H9 (cell line): ENCODE measurements at regions not wholly inside any gene's neighbourhood (a gene's known extent, or its start where the extent isn't known, plus 50 kb on each side); places are given as distances from the start of the nearest gene placed in this dataset.

Source experiments
- DNase-seq: peaks from one replicate; pipeline ENCODE4 v3.0.0-alpha.2; 2017
- H2AFZ ChIP-seq: one replicate; pipeline ENCODE4 v1.6.1; 2013; ENCODE audit warnings: mild to moderate bottlenecking, low read length, control low read depth, moderate library complexity
- H2AK5ac ChIP-seq: 2 replicates; pipeline ENCODE4 v1.6.1; 2013; ENCODE audit warnings: low read length, control low read depth, mixed read lengths; ENCODE audit not compliant: insufficient read length
- H2BK120ac ChIP-seq: one replicate; pipeline ENCODE4 v1.6.1; 2013; ENCODE audit warnings: low read depth, mild to moderate bottlenecking, low read length, control low read depth, inconsistent platforms; ENCODE audit not compliant: poor library complexity, severe bottlenecking
- H2BK12ac ChIP-seq: 2 replicates; pipeline ENCODE4 v1.6.1; 2013; ENCODE audit warnings: low read length, control low read depth, mixed read lengths, low read depth; ENCODE audit not compliant: insufficient read length
- H2BK15ac ChIP-seq: 2 replicates; pipeline ENCODE4 v1.6.1; 2013; ENCODE audit warnings: low read depth, low read length, control low read depth
- H2BK20ac ChIP-seq: one replicate; pipeline ENCODE4 v1.6.1; 2013; ENCODE audit warnings: low read depth, mild to moderate bottlenecking, low read length, control low read depth, inconsistent platforms; ENCODE audit not compliant: poor library complexity, severe bottlenecking
- H2BK5ac ChIP-seq: 2 replicates; pipeline ENCODE4 v1.6.1; 2013; ENCODE audit warnings: low read length, control low read depth, mixed read lengths; ENCODE audit not compliant: insufficient read length
- H3K14ac ChIP-seq: 2 replicates; pipeline ENCODE4 v1.6.1; 2013; ENCODE audit warnings: low read length, control low read depth; ENCODE audit not compliant: insufficient read depth
- H3K18ac ChIP-seq: 2 replicates; pipeline ENCODE4 v1.6.1; 2013; ENCODE audit warnings: low read depth, mild to moderate bottlenecking, mixed read lengths, low read length, control low read depth; ENCODE audit not compliant: insufficient read length
- H3K23ac ChIP-seq: 2 replicates; pipeline ENCODE4 v1.6.1; 2013; ENCODE audit warnings: low read length, control low read depth, mixed read lengths, low read depth; ENCODE audit not compliant: insufficient read length
- H3K23me2 ChIP-seq: 2 replicates; pipeline ENCODE4 v1.6.1; 2013; ENCODE audit warnings: low read depth, mild to moderate bottlenecking, mixed read lengths, low read length, control low read depth; ENCODE audit not compliant: insufficient read length, poor library complexity, severe bottlenecking
- H3K27ac ChIP-seq: 2 replicates; pipeline ENCODE4 v1.5.1; 2013; ENCODE audit warnings: low read length, control low read depth, mixed read lengths, low read depth; ENCODE audit not compliant: insufficient read length
- H3K27me3 ChIP-seq: 2 replicates; pipeline ENCODE4 v1.6.1; 2013; ENCODE audit warnings: low read length, control low read depth, inconsistent platforms; ENCODE audit not compliant: insufficient read depth
- H3K4ac ChIP-seq: 2 replicates; pipeline ENCODE4 v1.6.1; 2013; ENCODE audit warnings: low read depth, mild to moderate bottlenecking, control low read depth, inconsistent platforms, low read length, moderate library complexity
- H3K4me1 ChIP-seq: 2 replicates; pipeline ENCODE4 v1.6.1; 2013; ENCODE audit warnings: low read length, control low read depth, inconsistent platforms; ENCODE audit not compliant: insufficient read depth
- H3K4me2 ChIP-seq: 2 replicates; pipeline ENCODE4 v1.6.1; 2013; ENCODE audit warnings: low read length, control low read depth, mixed read lengths; ENCODE audit not compliant: insufficient read length, insufficient read depth
- H3K56ac ChIP-seq: 2 replicates; pipeline ENCODE4 v1.6.1; 2013; ENCODE audit warnings: low read depth, mild to moderate bottlenecking, mixed read lengths, low read length, control low read depth; ENCODE audit not compliant: insufficient read length
- H3K79me1 ChIP-seq: 2 replicates; pipeline ENCODE4 v1.6.1; 2013; ENCODE audit warnings: low read depth, mild to moderate bottlenecking, moderate library complexity, low read length, control low read depth, inconsistent platforms; ENCODE audit not compliant: insufficient read depth, poor library complexity, severe bottlenecking
- H3K79me2 ChIP-seq: 2 replicates; pipeline ENCODE4 v1.6.1; 2013; ENCODE audit warnings: low read length, control low read depth, inconsistent platforms; ENCODE audit not compliant: insufficient read depth
- H3K9ac ChIP-seq: 2 replicates; pipeline ENCODE4 v1.6.1; 2013; ENCODE audit warnings: low read length, control low read depth, mixed read lengths; ENCODE audit not compliant: insufficient read length; ENCODE audit errors: extremely low read depth
- H3K9me3 ChIP-seq: one replicate; pipeline ENCODE4 v1.6.1; 2013; ENCODE audit warnings: low read depth, low read length, inconsistent platforms; ENCODE audit not compliant: control insufficient read depth
- H3T11ph ChIP-seq: one replicate; pipeline ENCODE4 v1.6.1; 2013; ENCODE audit warnings: mild to moderate bottlenecking, low read length, control low read depth, inconsistent platforms
- H4K20me1 ChIP-seq: one replicate; pipeline ENCODE4 v1.6.1; 2013; ENCODE audit not compliant: control insufficient read depth, insufficient read length, insufficient read depth
- H4K5ac ChIP-seq: 2 replicates; pipeline ENCODE4 v1.6.1; 2013; ENCODE audit warnings: low read depth, mild to moderate bottlenecking, mixed read lengths, low read length, control low read depth; ENCODE audit not compliant: insufficient read length
- H4K8ac ChIP-seq: replicated peaks from 2 replicates; pipeline ENCODE4 v1.6.1; 2013; ENCODE audit warnings: low read length, control low read depth, mixed read lengths, low read depth; ENCODE audit not compliant: insufficient read length
- H4K91ac ChIP-seq: 2 replicates; pipeline ENCODE4 v1.6.1; 2013; ENCODE audit warnings: low read depth, mild to moderate bottlenecking, moderate library complexity, mixed read lengths, low read length, control low read depth; ENCODE audit not compliant: insufficient read length
- H3K27ac Mint-ChIP-seq, 3 experiments: 2 replicates in 2 of 3; 3 replicates in 1 of 3; pipeline ENCODE4 v1.8.0; 2020 to 2021; ENCODE audit warnings: mixed read lengths in 3 of 3, mild to moderate bottlenecking in 1 of 3, moderate library complexity in 1 of 3
- H3K27me3 Mint-ChIP-seq: 2 replicates; pipeline ENCODE4 v1.8.0; 2021; ENCODE audit warnings: low read depth, mild to moderate bottlenecking, moderate library complexity, mixed read lengths
- H3K36me3 Mint-ChIP-seq, 3 experiments: 2 replicates in 2 of 3; 3 replicates in 1 of 3; pipeline ENCODE4 v1.8.0; 2020 to 2021; ENCODE audit warnings: low read depth in 3 of 3, mixed read lengths in 3 of 3; ENCODE audit not compliant: insufficient read depth in 1 of 3
- H3K4me1 Mint-ChIP-seq, 2 experiments: 2 replicates each; pipeline ENCODE4 v1.8.0; 2020; ENCODE audit warnings: mixed read lengths in 2 of 2
- H3K4me3 Mint-ChIP-seq, 2 experiments: 2 replicates in 1 of 2; 3 replicates in 1 of 2; pipeline ENCODE4 v1.8.0; 2020 to 2021; ENCODE audit warnings: mild to moderate bottlenecking in 2 of 2, mixed read lengths in 2 of 2, moderate library complexity in 1 of 2
- H3K9me3 Mint-ChIP-seq, 2 experiments: 2 replicates in 1 of 2; 3 replicates in 1 of 2; pipeline ENCODE4 v1.8.0; 2020; ENCODE audit warnings: mild to moderate bottlenecking in 2 of 2, mixed read lengths in 2 of 2, moderate library complexity in 1 of 2
- WGBS: extraction: QIAGEN DNeasy Blood & Tissue Kit; methylation state at CpG from one replicate; pipeline ENCODE4 v1.1.7; 2013; ENCODE audit warnings: missing lambda C conversion rate, low lambda C conversion rate, mixed read lengths; ENCODE audit not compliant: insufficient read length; ENCODE audit errors: extremely low coverage; 5-methylcytosine and 5-hydroxymethylcytosine counted together
- TF ChIP-seq, protein P1 (sequence below): fragments of 200-600 bp; sonication (generic); conservative IDR thresholded peaks from 3 replicates; pipeline ENCODE4 v1.8.0; 2021; ENCODE audit warnings: antibody characterized with exemption, mild to moderate bottlenecking

DNA sequence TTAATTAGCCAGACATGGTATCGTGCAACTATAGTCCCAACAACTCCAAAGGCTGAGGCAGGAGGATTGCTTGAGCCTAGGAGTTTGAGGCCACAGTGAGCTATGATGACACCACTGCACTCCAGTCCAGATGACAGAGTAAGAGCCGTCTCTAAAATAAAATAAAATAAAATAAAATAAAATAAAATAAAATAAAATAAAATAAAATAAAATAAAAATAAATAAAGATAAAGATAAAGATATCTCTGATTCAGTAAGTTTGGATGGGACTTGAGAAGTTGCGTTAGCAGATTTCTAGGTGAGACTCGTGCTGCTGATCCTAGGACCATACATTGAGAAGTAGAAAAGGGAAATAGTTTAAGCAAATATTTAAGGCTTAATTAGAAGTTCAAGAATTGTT lies 254.8 kb upstream of the FAM241A start:
- Mint-ChIP-seq H3K4me3 (no peak overlapping the region), H3K36me3 (peaks cover 3 to 18% (median 3%) of the 10 kb centered on the region in 3 experiments; a peak in 5 of 7 replicates), H3K27ac (no peak overlapping the region), H3K27me3 (no peaks in the 10 kb centered on the region), H3K9me3 (peaks cover 8 to 15% of the 10 kb centered on the region in 2 experiments), H3K4me1 (no peaks in the 10 kb centered on the region)
- Histone ChIP-seq H2BK15ac (no peak overlapping the region), H3K23ac (no peak overlapping the region), H3K14ac (no peak overlapping the region), H4K20me1 (no peaks in the 10 kb centered on the region), H3K27me3 (no peaks in the 10 kb centered on the region), H2AFZ (no peak overlapping the region), H3K79me1 (no peaks in the 10 kb centered on the region), H2BK5ac (no peak overlapping the region), H4K91ac (no peak overlapping the region), H3K4ac (no peak overlapping the region), H3K4me1 (no peaks in the 10 kb centered on the region), H2AK5ac (no peak overlapping the region), H3K4me2 (no peak overlapping the region), H4K8ac (no peak overlapping the region), H3K56ac (no peak overlapping the region), H3K79me2 (no peaks in the 10 kb centered on the region), H3K18ac (no peak overlapping the region), H2BK120ac (no peak overlapping the region), H3K23me2 (no peaks in the 10 kb centered on the region), H3T11ph (no peak overlapping the region), H4K5ac (no peak overlapping the region), H3K9ac (no peak overlapping the region), H2BK12ac (no peak overlapping the region), H2BK20ac (no peak overlapping the region), H3K9me3 (no peaks in the 10 kb centered on the region), H3K27ac (no peak overlapping the region)
- TF ChIP-seq, protein P1, sequence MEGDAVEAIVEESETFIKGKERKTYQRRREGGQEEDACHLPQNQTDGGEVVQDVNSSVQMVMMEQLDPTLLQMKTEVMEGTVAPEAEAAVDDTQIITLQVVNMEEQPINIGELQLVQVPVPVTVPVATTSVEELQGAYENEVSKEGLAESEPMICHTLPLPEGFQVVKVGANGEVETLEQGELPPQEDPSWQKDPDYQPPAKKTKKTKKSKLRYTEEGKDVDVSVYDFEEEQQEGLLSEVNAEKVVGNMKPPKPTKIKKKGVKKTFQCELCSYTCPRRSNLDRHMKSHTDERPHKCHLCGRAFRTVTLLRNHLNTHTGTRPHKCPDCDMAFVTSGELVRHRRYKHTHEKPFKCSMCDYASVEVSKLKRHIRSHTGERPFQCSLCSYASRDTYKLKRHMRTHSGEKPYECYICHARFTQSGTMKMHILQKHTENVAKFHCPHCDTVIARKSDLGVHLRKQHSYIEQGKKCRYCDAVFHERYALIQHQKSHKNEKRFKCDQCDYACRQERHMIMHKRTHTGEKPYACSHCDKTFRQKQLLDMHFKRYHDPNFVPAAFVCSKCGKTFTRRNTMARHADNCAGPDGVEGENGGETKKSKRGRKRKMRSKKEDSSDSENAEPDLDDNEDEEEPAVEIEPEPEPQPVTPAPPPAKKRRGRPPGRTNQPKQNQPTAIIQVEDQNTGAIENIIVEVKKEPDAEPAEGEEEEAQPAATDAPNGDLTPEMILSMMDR, result no peak
- no peak for DNase-seq
- WGBS, result no CpG with 5 or more reads among the region's 4 CpGs
